SK-N-SH (cell line): ENCODE measurements at regions not wholly inside any gene's neighbourhood (a gene's known extent, or its start where the extent isn't known, plus 50 kb on each side); places are given as distances from the start of the nearest gene placed in this dataset.

Source experiments
- CTCF ChIA-PET: fragments of 300-600, 350-600 bp; formaldehyde crosslinking; extraction: SDS; loops from one replicate; lab custom pipeline; 2021; lab: Yijun Ruan, JAX
- POLR2A ChIA-PET: fragments of 350-600 bp; sonication (Branson Sonifier 250); formaldehyde crosslinking; extraction: SDS; loops from one replicate; lab custom pipeline; 2020; ENCODE audit warnings: antibody characterized with exemption, inconsistent platforms; lab: Yijun Ruan, JAX
- DNase-seq: peaks from one replicate; pipeline ENCODE4 v3.0.0; 2012
- H2AFZ ChIP-seq: fragments of 200-600 bp; sonication (generic); 2 replicates; pipeline ENCODE4 v1.8.1; 2016; ENCODE audit warnings: antibody characterized with exemption, mild to moderate bottlenecking, low read depth
- H3F3A ChIP-seq: fragments of 200-600 bp; sonication (generic); replicated peaks from 2 replicates; pipeline ENCODE3; 2016; ENCODE audit warnings: antibody characterized with exemption, mild to moderate bottlenecking; ENCODE audit not compliant: insufficient read depth
- H3K27ac ChIP-seq, 2 experiments: fragments of 200-500 bp in 1 of 2; fragments of 200-600 bp in 1 of 2; sonication (Bioruptor generic) in 1 of 2; sonication (generic), shearing (Covaris generic) in 1 of 2; 2 replicates each; pipeline versions ENCODE4 v1.5.1 to v1.6.1; 2014 to 2016; ENCODE audit warnings: low read depth in 2 of 2, inconsistent platforms in 1 of 2, low read length in 1 of 2, mild to moderate bottlenecking in 1 of 2, mixed read lengths in 1 of 2
- H3K27me3 ChIP-seq: fragments of 200-600 bp; sonication (generic), shearing (Covaris generic); 2 replicates; pipeline ENCODE4 v1.6.1; 2016; ENCODE audit warnings: mixed run types; ENCODE audit not compliant: insufficient read depth
- H3K36me3 ChIP-seq, 2 experiments: fragments of 200-500 bp in 1 of 2; fragments of 200-600 bp in 1 of 2; sonication (Bioruptor generic) in 1 of 2; sonication (generic) in 1 of 2; replicated peaks in 1 of 2; 2 replicates each; pipeline versions ENCODE3 to v1.5.1; 2014 to 2016; ENCODE audit warnings: low read length in 1 of 2, mild to moderate bottlenecking in 1 of 2; ENCODE audit not compliant: insufficient read depth in 2 of 2, control insufficient read depth in 1 of 2
- H3K4me1 ChIP-seq, 2 experiments: fragments of 200-500 bp in 1 of 2; fragments of 200-600 bp in 1 of 2; sonication (Bioruptor generic) in 1 of 2; sonication (generic), shearing (Covaris generic) in 1 of 2; 2 replicates each; pipeline versions ENCODE4 v1.5.1 to v1.6.1; 2014 to 2016; ENCODE audit warnings: low read depth in 1 of 2, low read length in 1 of 2, mixed run types in 1 of 2; ENCODE audit not compliant: insufficient read depth in 2 of 2, control insufficient read depth in 1 of 2
- H3K4me2 ChIP-seq: fragments of 200-600 bp; sonication (generic), shearing (Covaris generic); 2 replicates; pipeline ENCODE4 v1.6.1; 2017; ENCODE audit warnings: mixed run types
- H3K4me3 ChIP-seq, 2 experiments: fragments of 200-500 bp in 1 of 2; fragments of 200-600 bp in 1 of 2; sonication (Bioruptor generic) in 1 of 2; sonication (generic), shearing (Covaris generic) in 1 of 2; 2 replicates each; pipeline versions ENCODE4 v1.5.1 to v1.8.1; 2014 to 2016; ENCODE audit warnings: low read depth in 2 of 2, inconsistent platforms in 1 of 2, low read length in 1 of 2, mild to moderate bottlenecking in 1 of 2, mixed read lengths in 1 of 2, moderate library complexity in 1 of 2
- H3K79me2 ChIP-seq: fragments of 200-600 bp; sonication (generic); 2 replicates; pipeline ENCODE4 v1.8.1; 2017; ENCODE audit warnings: mild to moderate bottlenecking; ENCODE audit not compliant: insufficient read depth
- H3K9ac ChIP-seq: fragments of 200-600 bp; sonication (generic); 2 replicates; pipeline ENCODE4 v1.6.1; 2017; ENCODE audit warnings: mixed run types
- H3K9me2 ChIP-seq: fragments of 200-600 bp; sonication (generic); 2 replicates; pipeline ENCODE4 v1.6.1; 2017; ENCODE audit warnings: mixed run types
- H3K9me3 ChIP-seq: fragments of 200-600 bp; sonication (generic); 2 replicates; pipeline ENCODE4 v1.6.1; 2017; ENCODE audit warnings: mixed run types, mild to moderate bottlenecking, moderate library complexity
- H4K20me1 ChIP-seq: fragments of 200-600 bp; sonication (generic); 2 replicates; pipeline ENCODE4 v1.6.1; 2017; ENCODE audit warnings: mild to moderate bottlenecking, mixed run types; ENCODE audit not compliant: insufficient read depth
- CHD2 ChIP-seq: fragments of 150-350 bp; IDR thresholded peaks from 2 replicates; pipeline ENCODE4 v1.6.1; 2018; ENCODE audit warnings: low read length; ENCODE audit not compliant: partially characterized antibody
- EZH2phosphoT487 ChIP-seq: fragments of 200-600 bp; sonication (generic); IDR thresholded peaks from 2 replicates; pipeline ENCODE4 v1.6.1; 2017; ENCODE audit warnings: low read depth, mixed run types, mild to moderate bottlenecking, antibody characterized with exemption, moderate library complexity, borderline replicate concordance
- FOXJ3 ChIP-seq: sonication (generic); formaldehyde crosslinking; IDR thresholded peaks from 2 replicates; pipeline ENCODE4 v1.5.1; 2020; ENCODE audit warnings: mild to moderate bottlenecking, missing genetic modification reagents
- GATA2 ChIP-seq: sonication (generic); formaldehyde crosslinking; IDR thresholded peaks from 2 replicates; pipeline ENCODE4 v1.5.0; 2020; ENCODE audit warnings: mild to moderate bottlenecking, missing genetic modification reagents
- IRF3 ChIP-seq: fragments of 150-350 bp; IDR thresholded peaks from 2 replicates; pipeline ENCODE4 v1.6.1; 2016; ENCODE audit warnings: mild to moderate bottlenecking, low read depth, low read length
- JUND ChIP-seq: IDR thresholded peaks from 2 replicates; pipeline ENCODE4 v1.4.0; 2012
- MAX ChIP-seq: IDR thresholded peaks from 2 replicates; pipeline ENCODE4 v1.4.0; 2012; ENCODE audit warnings: low read depth
- MEF2A ChIP-seq: IDR thresholded peaks from 2 replicates; pipeline ENCODE4 v1.4.0; 2012; ENCODE audit warnings: low read depth, borderline replicate concordance
- NFIC ChIP-seq: IDR thresholded peaks from 2 replicates; pipeline ENCODE4 v1.4.0; 2012; ENCODE audit warnings: borderline replicate concordance
- REST ChIP-seq: IDR thresholded peaks from 2 replicates; pipeline ENCODE4 v1.6.1; 2012; ENCODE audit warnings: mild to moderate bottlenecking, low read depth, low read length, moderate library complexity
- RXRA ChIP-seq: IDR thresholded peaks from 2 replicates; pipeline ENCODE4 v1.4.0; 2012; ENCODE audit warnings: low read depth, mild to moderate bottlenecking, borderline replicate concordance
- SIN3A ChIP-seq: IDR thresholded peaks from 2 replicates; pipeline ENCODE4 v1.6.1; 2012; ENCODE audit warnings: low read depth, mild to moderate bottlenecking, low read length, moderate library complexity, borderline replicate concordance
- SMC3 ChIP-seq: IDR thresholded peaks from 2 replicates; pipeline ENCODE4 v1.6.1; 2012; ENCODE audit warnings: low read depth, low read length, improper control_type of control experiment
- TAF1 ChIP-seq: IDR thresholded peaks from 2 replicates; pipeline ENCODE4 v1.6.1; 2012; ENCODE audit warnings: low read depth, mild to moderate bottlenecking, low read length, moderate library complexity, borderline replicate concordance
- TCF12 ChIP-seq: IDR thresholded peaks from 2 replicates; pipeline ENCODE4 v1.4.0; 2012
- TEAD4 ChIP-seq: IDR thresholded peaks from 2 replicates; pipeline ENCODE4 v1.4.0; 2012; ENCODE audit warnings: mild to moderate bottlenecking, borderline replicate concordance; ENCODE audit not compliant: insufficient read depth
- YY1 ChIP-seq: IDR thresholded peaks from 2 replicates; pipeline ENCODE4 v1.4.0; 2012; ENCODE audit warnings: low read depth, mild to moderate bottlenecking
- WGBS: methylation state at CpG from one replicate; pipeline ENCODE4 v1.1.6; 2017; ENCODE audit warnings: low lambda C conversion rate; 5-methylcytosine and 5-hydroxymethylcytosine counted together
- TF ChIP-seq, protein P1 (sequence below): fragments of 150-350 bp; IDR thresholded peaks from 2 replicates; pipeline ENCODE4 v1.6.1; 2017; ENCODE audit warnings: antibody characterized with exemption, low read length, low read depth, borderline replicate concordance
- TF ChIP-seq, protein P2 (sequence below): IDR thresholded peaks from 2 replicates; pipeline ENCODE4 v1.4.0; 2012; ENCODE audit warnings: low read depth, borderline replicate concordance

- TF ChIP-seq SIN3A (no peak), TCF12 (no peak), MAX (no peak), CHD2 (no peak), TEAD4 (no peak), TAF1 (no peak), NFIC (no peak)
- TF ChIP-seq, protein P1, sequence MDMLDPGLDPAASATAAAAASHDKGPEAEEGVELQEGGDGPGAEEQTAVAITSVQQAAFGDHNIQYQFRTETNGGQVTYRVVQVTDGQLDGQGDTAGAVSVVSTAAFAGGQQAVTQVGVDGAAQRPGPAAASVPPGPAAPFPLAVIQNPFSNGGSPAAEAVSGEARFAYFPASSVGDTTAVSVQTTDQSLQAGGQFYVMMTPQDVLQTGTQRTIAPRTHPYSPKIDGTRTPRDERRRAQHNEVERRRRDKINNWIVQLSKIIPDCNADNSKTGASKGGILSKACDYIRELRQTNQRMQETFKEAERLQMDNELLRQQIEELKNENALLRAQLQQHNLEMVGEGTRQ = no peak
- TF ChIP-seq, all 33 proteins: peak for 0
Observed at GRCh38 chr10:118401708-118402193, 59.6 kb upstream of the FAM204A start (continued).

GRCh38 chr10:118397391-118397790 lies 55.3 kb upstream of the FAM204A start:
- no peaks in the 10 kb centered on the region for H3K36me3 ChIP-seq
- POLR2A ChIA-PET = no interaction called here
- H4K20me1 ChIP-seq = no peaks in the 10 kb centered on the region
- H3F3A ChIP-seq = no peaks in the 10 kb centered on the region
- no peaks in the 10 kb centered on the region for H3K79me2 ChIP-seq
- H3K4me3 ChIP-seq = no peak overlapping the region
- H3K27me3 ChIP-seq = no peaks in the 10 kb centered on the region
- H3K4me1 ChIP-seq = no peaks in the 10 kb centered on the region
- no peak for TF ChIP-seq MEF2A
- no peak for TF ChIP-seq EZH2phosphoT487
- no peak for TF ChIP-seq YY1
- TF ChIP-seq JUND = no peak
- TF ChIP-seq NFIC = no peak
- TF ChIP-seq GATA2 = no peak
- TF ChIP-seq, protein P2, sequence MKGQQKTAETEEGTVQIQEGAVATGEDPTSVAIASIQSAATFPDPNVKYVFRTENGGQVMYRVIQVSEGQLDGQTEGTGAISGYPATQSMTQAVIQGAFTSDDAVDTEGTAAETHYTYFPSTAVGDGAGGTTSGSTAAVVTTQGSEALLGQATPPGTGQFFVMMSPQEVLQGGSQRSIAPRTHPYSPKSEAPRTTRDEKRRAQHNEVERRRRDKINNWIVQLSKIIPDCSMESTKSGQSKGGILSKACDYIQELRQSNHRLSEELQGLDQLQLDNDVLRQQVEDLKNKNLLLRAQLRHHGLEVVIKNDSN = no peak
- no peak for TF ChIP-seq SMC3
- TF ChIP-seq, protein P1 = no peak
- no peak for TF ChIP-seq REST
- no peak for TF ChIP-seq IRF3
- TF ChIP-seq RXRA = no peak
- no peak for TF ChIP-seq SIN3A
- no peak for TF ChIP-seq FOXJ3 (CRISPR knock-in tag)
- no peaks in the 10 kb centered on the region for H3K9me2 ChIP-seq
- no peaks in the 10 kb centered on the region for H3K9me3 ChIP-seq
- H2AFZ ChIP-seq = no peak overlapping the region
- CTCF ChIA-PET = no interaction called here
- H3K27ac ChIP-seq = no peak overlapping the region
- WGBS = 20% methylated on average over 4 of the region's 4 CpGs
- no peak overlapping the region for H3K9ac ChIP-seq
- no peak overlapping the region for H3K4me2 ChIP-seq
- DNase-seq = no peak
